IPS-15b (cell line): ENCODE measurements at regions not wholly inside any gene's neighbourhood (a gene's known extent, or its start where the extent isn't known, plus 50 kb on each side); places are given as distances from the start of the nearest gene placed in this dataset.
"Not testable (repeated sequence)": the region's sequence is repeated elsewhere in the genome, so short reads cannot be mapped to it uniquely, and the experiment has no call there.

Experiments
- H3K27me3 ChIP-seq: one replicate; pipeline ENCODE4 v1.6.1; 2013; ENCODE audit warnings: low read length; ENCODE audit not compliant: control insufficient read depth, insufficient read depth
- H3K36me3 ChIP-seq: one replicate; pipeline ENCODE4 v1.6.1; 2013; ENCODE audit warnings: low read length; ENCODE audit not compliant: control insufficient read depth, insufficient read depth
- H3K4me1 ChIP-seq: one replicate; pipeline ENCODE4 v1.6.1; 2013; ENCODE audit warnings: mild to moderate bottlenecking, low read length; ENCODE audit not compliant: control insufficient read depth, insufficient read depth
- H3K4me3 ChIP-seq: one replicate; pipeline ENCODE4 v1.5.1; 2013; ENCODE audit warnings: low read depth, low read length
- H3K9ac ChIP-seq: one replicate; pipeline ENCODE4 v1.6.1; 2013; ENCODE audit warnings: low read depth, mild to moderate bottlenecking, low read length
- H3K9me3 ChIP-seq: one replicate; pipeline ENCODE4 v1.6.1; 2013; ENCODE audit warnings: mild to moderate bottlenecking, low read length; ENCODE audit not compliant: control insufficient read depth, insufficient read depth

GRCh38 chr7:35913350-35913749 lies 112.5 kb downstream of the SEPTIN7 start:
- H3K36me3 ChIP-seq, H3K27me3 ChIP-seq, H3K9me3 ChIP-seq, H3K4me3 ChIP-seq, H3K9ac ChIP-seq, H3K4me1 ChIP-seq: not testable (repeated sequence)

GRCh38 chr7:35914214-35914613 lies 113.4 kb downstream of the SEPTIN7 start:
- H3K4me1 ChIP-seq, H3K9ac ChIP-seq, H3K4me3 ChIP-seq, H3K36me3 ChIP-seq, H3K27me3 ChIP-seq, H3K9me3 ChIP-seq: not testable (repeated sequence)

- not testable (repeated sequence) for H3K4me1 ChIP-seq, H3K36me3 ChIP-seq, H3K9me3 ChIP-seq, H3K9ac ChIP-seq, H3K4me3 ChIP-seq, H3K27me3 ChIP-seq
Measured at GRCh38 chr7:35915247-35915955, 114.5 kb downstream of the SEPTIN7 start.

GRCh38 chr7:35918217-35918616 lies 117.4 kb downstream of the SEPTIN7 start:
- H3K27me3 ChIP-seq, H3K36me3 ChIP-seq: not testable (repeated sequence)

GRCh38 chr7:35919607-35920006 lies 118.8 kb downstream of the SEPTIN7 start:
- not testable (repeated sequence) for H3K4me3 ChIP-seq, H3K36me3 ChIP-seq, H3K9ac ChIP-seq, H3K27me3 ChIP-seq, H3K9me3 ChIP-seq, H3K4me1 ChIP-seq

More at GRCh38 chr7:35918217-35918616, 117.4 kb downstream of the SEPTIN7 start:
- H3K9me3 ChIP-seq, H3K9ac ChIP-seq, H3K4me1 ChIP-seq, H3K4me3 ChIP-seq: not testable (repeated sequence)

- H3K4me3 ChIP-seq, H3K9me3 ChIP-seq, H3K4me1 ChIP-seq, H3K27me3 ChIP-seq, H3K9ac ChIP-seq, H3K36me3 ChIP-seq: not testable (repeated sequence)
Measured at GRCh38 chr7:35921338-35921737, 120.5 kb downstream of the SEPTIN7 start.

- not testable (repeated sequence) for H3K9me3 ChIP-seq, H3K4me1 ChIP-seq, H3K27me3 ChIP-seq, H3K9ac ChIP-seq, H3K4me3 ChIP-seq, H3K36me3 ChIP-seq
Measured at GRCh38 chr7:35924668-35925067, 123.8 kb downstream of the SEPTIN7 start.

GRCh38 chr7:35926966-35927365 lies 126.1 kb downstream of the SEPTIN7 start:
- H3K9me3 ChIP-seq: not testable (repeated sequence)

GRCh38 chr7:35931134-35931533 lies 130.3 kb downstream of the SEPTIN7 start:
- H3K36me3 ChIP-seq, H3K27me3 ChIP-seq, H3K4me3 ChIP-seq, H3K9me3 ChIP-seq, H3K9ac ChIP-seq, H3K4me1 ChIP-seq: not testable (repeated sequence)

More at GRCh38 chr7:35926966-35927365, 126.1 kb downstream of the SEPTIN7 start:
- H3K4me1 ChIP-seq, H3K36me3 ChIP-seq, H3K4me3 ChIP-seq, H3K9ac ChIP-seq, H3K27me3 ChIP-seq: not testable (repeated sequence)

GRCh38 chr7:35931551-35931950 lies 130.7 kb downstream of the SEPTIN7 start:
- H3K9me3 ChIP-seq, H3K9ac ChIP-seq, H3K4me3 ChIP-seq, H3K36me3 ChIP-seq, H3K4me1 ChIP-seq, H3K27me3 ChIP-seq: not testable (repeated sequence)

GRCh38 chr7:35940695-35941094 lies 139.8 kb downstream of the SEPTIN7 start:
- not testable (repeated sequence) for H3K9me3 ChIP-seq, H3K4me1 ChIP-seq, H3K27me3 ChIP-seq, H3K9ac ChIP-seq, H3K4me3 ChIP-seq, H3K36me3 ChIP-seq

- H3K4me1 ChIP-seq, H3K9me3 ChIP-seq, H3K36me3 ChIP-seq, H3K4me3 ChIP-seq, H3K27me3 ChIP-seq, H3K9ac ChIP-seq: not testable (repeated sequence)
Measured at GRCh38 chr7:35945621-35946020, 144.8 kb downstream of the SEPTIN7 start.

GRCh38 chr7:35955735-35956134 lies 154.9 kb downstream of the SEPTIN7 start:
- H3K4me1 ChIP-seq, H3K36me3 ChIP-seq, H3K9me3 ChIP-seq, H3K27me3 ChIP-seq, H3K4me3 ChIP-seq, H3K9ac ChIP-seq: not testable (repeated sequence)
